ENCODE measurements at regions not wholly inside any gene's neighbourhood (a gene's known extent, or its start where the extent isn't known, plus 50 kb on each side); places are given as distances from the start of the nearest gene placed in this dataset.

- H3K36me3 Mint-ChIP-seq = no peaks in the 10 kb centered on the region
- H3K4me3 Mint-ChIP-seq = no peak overlapping the region
- no peak overlapping the region for H3K4me3 ChIP-seq
- no peaks in the 10 kb centered on the region for H4K20me1 ChIP-seq (ENCODE audit: low read depth)
- peaks cover 33% of the 10 kb centered on the region for H3K4me1 Mint-ChIP-seq
- no peaks in the 10 kb centered on the region for H3K36me3 ChIP-seq
- no peak overlapping the region for H3K27ac Mint-ChIP-seq
- no peak overlapping the region for H3K27ac ChIP-seq
- DNase-seq (ENCODE audit: low spot score) = no peak
- H3K27me3 ChIP-seq = no peaks in the 10 kb centered on the region
- no peak overlapping the region for H2AFZ ChIP-seq (replicated peaks)
- TF ChIP-seq EZH2phosphoT487 (IDR thresholded peaks at IDR 0.05) = no peak
- peaks cover 6% of the 10 kb centered on the region for H3K27me3 Mint-ChIP-seq (ENCODE audit: insufficient read depth, low read depth)
- no peak overlapping the region for H3K9ac ChIP-seq
- no peaks in the 10 kb centered on the region for H3K9me3 ChIP-seq (ENCODE audit: low read depth)
- no peaks in the 10 kb centered on the region for H3K79me2 ChIP-seq (ENCODE audit: low read depth)
- no peaks in the 10 kb centered on the region for H3K9me3 Mint-ChIP-seq
- H3F3A ChIP-seq (ENCODE audit: low read depth) = no peaks in the 10 kb centered on the region
- H3K4me2 ChIP-seq = no peak overlapping the region
- H3K4me1 ChIP-seq = no peaks in the 10 kb centered on the region
Measured at GRCh38 chr5:147167529-147167928, 67.3 kb upstream of the STK32A start.

GRCh38 chr5:147168578-147169327 lies 66.1 kb upstream of the STK32A start:
- Histone ChIP-seq H3F3A (ENCODE audit: low read depth) (no peaks in the 10 kb centered on the region), H3K79me2 (ENCODE audit: low read depth) (no peaks in the 10 kb centered on the region), H3K4me1 (no peaks in the 10 kb centered on the region), H2AFZ (replicated peaks) (no peak overlapping the region), H3K36me3 (no peaks in the 10 kb centered on the region), H3K27ac (no peak overlapping the region), H4K20me1 (ENCODE audit: low read depth) (no peaks in the 10 kb centered on the region), H3K9me3 (ENCODE audit: low read depth) (no peaks in the 10 kb centered on the region), H3K4me3 (no peak overlapping the region), H3K27me3 (no peaks in the 10 kb centered on the region), H3K9ac (no peak overlapping the region), H3K4me2 (no peak overlapping the region)
- no peaks in the 10 kb centered on the region for H3K9me3 Mint-ChIP-seq
- H3K27ac Mint-ChIP-seq = peak overlapping the region; percentile 44
- no peaks in the 10 kb centered on the region for H3K36me3 Mint-ChIP-seq
- DNase-seq (ENCODE audit: low spot score) = no peak
- peaks cover 36% of the 10 kb centered on the region for H3K4me1 Mint-ChIP-seq
- TF ChIP-seq CTCF (IDR thresholded peaks at IDR 0.05) = no peak
- no peak for TF ChIP-seq EZH2phosphoT487 (IDR thresholded peaks at IDR 0.05)
- TF ChIP-seq EZH2 (IDR thresholded peaks at IDR 0.05) = no peak
- H3K27me3 Mint-ChIP-seq (ENCODE audit: insufficient read depth, low read depth) = peaks cover 4% of the 10 kb centered on the region
- H3K4me3 Mint-ChIP-seq = no peak overlapping the region

GRCh38 chr5:147169399-147169798 lies 65.4 kb upstream of the STK32A start:
- no peak for DNase-seq (ENCODE audit: low spot score)
- Histone ChIP-seq H3K4me3 (no peak overlapping the region), H2AFZ (replicated peaks) (no peak overlapping the region), H3K4me2 (no peak overlapping the region), H3K9me3 (ENCODE audit: low read depth) (no peaks in the 10 kb centered on the region), H3K4me1 (no peaks in the 10 kb centered on the region), H3K79me2 (ENCODE audit: low read depth) (no peaks in the 10 kb centered on the region), H3F3A (ENCODE audit: low read depth) (no peaks in the 10 kb centered on the region), H3K27ac (no peak overlapping the region), H3K9ac (no peak overlapping the region), H3K27me3 (no peaks in the 10 kb centered on the region), H3K36me3 (no peaks in the 10 kb centered on the region), H4K20me1 (ENCODE audit: low read depth) (no peaks in the 10 kb centered on the region)
- Mint-ChIP-seq H3K36me3 (no peaks in the 10 kb centered on the region), H3K9me3 (no peaks in the 10 kb centered on the region), H3K27me3 (ENCODE audit: insufficient read depth, low read depth) (peaks cover 4% of the 10 kb centered on the region), H3K4me1 (peaks cover 36% of the 10 kb centered on the region), H3K4me3 (no peak overlapping the region), H3K27ac (peak overlapping the region; percentile 44)
- TF ChIP-seq EZH2phosphoT487 (IDR thresholded peaks at IDR 0.05) (no peak), EZH2 (IDR thresholded peaks at IDR 0.05) (no peak), CTCF (IDR thresholded peaks at IDR 0.05) (no peak)

- Histone ChIP-seq H3K79me2 (ENCODE audit: low read depth) (no peaks in the 10 kb centered on the region), H3K4me1 (peaks cover 2% of the 10 kb centered on the region), H3K4me3 (no peak overlapping the region), H3K4me2 (no peak overlapping the region), H3K27ac (no peak overlapping the region), H3K27me3 (no peaks in the 10 kb centered on the region), H4K20me1 (ENCODE audit: low read depth) (no peaks in the 10 kb centered on the region), H3F3A (ENCODE audit: low read depth) (no peaks in the 10 kb centered on the region), H3K9ac (no peak overlapping the region), H2AFZ (replicated peaks) (no peak overlapping the region), H3K9me3 (ENCODE audit: low read depth) (no peaks in the 10 kb centered on the region), H3K36me3 (no peaks in the 10 kb centered on the region)
- peaks cover 4% of the 10 kb centered on the region for H3K27me3 Mint-ChIP-seq (ENCODE audit: insufficient read depth, low read depth)
- H3K27ac Mint-ChIP-seq = no peak overlapping the region
- H3K4me3 Mint-ChIP-seq = no peak overlapping the region
- H3K9me3 Mint-ChIP-seq = no peaks in the 10 kb centered on the region
- peaks cover 40% of the 10 kb centered on the region for H3K4me1 Mint-ChIP-seq
- no peaks in the 10 kb centered on the region for H3K36me3 Mint-ChIP-seq
- TF ChIP-seq EZH2 (IDR thresholded peaks at IDR 0.05) (no peak), EZH2phosphoT487 (IDR thresholded peaks at IDR 0.05) (no peak), CTCF (IDR thresholded peaks at IDR 0.05) (no peak)
- DNase-seq (ENCODE audit: low spot score) = no peak
Measured at GRCh38 chr5:147169901-147170300, 64.9 kb upstream of the STK32A start.
